ENCODE measurements at regions not wholly inside any gene's neighbourhood (a gene's known extent, or its start where the extent isn't known, plus 50 kb on each side); places are given as distances from the start of the nearest gene placed in this dataset.

GRCh38 chr10:124180044-124180745, 86.8 kb upstream of the CHST15 start:
- Histone ChIP-seq H3K4me3 (no peak overlapping the region), H3K9me3 (no peaks in the 10 kb centered on the region), H3K27ac (no peak overlapping the region), H3K4me1 (no peaks in the 10 kb centered on the region), H3K36me3 (no peaks in the 10 kb centered on the region), H3K9ac (ENCODE audit: low read depth in 2 of 2, low read length in 2 of 2) (no peak overlapping the region), H3K27me3 (no peaks in the 10 kb centered on the region)
- DNase-seq: no peak
- intact Hi-C loops (cut with DNase I): no loop called here
- TF ChIP-seq, protein P1, sequence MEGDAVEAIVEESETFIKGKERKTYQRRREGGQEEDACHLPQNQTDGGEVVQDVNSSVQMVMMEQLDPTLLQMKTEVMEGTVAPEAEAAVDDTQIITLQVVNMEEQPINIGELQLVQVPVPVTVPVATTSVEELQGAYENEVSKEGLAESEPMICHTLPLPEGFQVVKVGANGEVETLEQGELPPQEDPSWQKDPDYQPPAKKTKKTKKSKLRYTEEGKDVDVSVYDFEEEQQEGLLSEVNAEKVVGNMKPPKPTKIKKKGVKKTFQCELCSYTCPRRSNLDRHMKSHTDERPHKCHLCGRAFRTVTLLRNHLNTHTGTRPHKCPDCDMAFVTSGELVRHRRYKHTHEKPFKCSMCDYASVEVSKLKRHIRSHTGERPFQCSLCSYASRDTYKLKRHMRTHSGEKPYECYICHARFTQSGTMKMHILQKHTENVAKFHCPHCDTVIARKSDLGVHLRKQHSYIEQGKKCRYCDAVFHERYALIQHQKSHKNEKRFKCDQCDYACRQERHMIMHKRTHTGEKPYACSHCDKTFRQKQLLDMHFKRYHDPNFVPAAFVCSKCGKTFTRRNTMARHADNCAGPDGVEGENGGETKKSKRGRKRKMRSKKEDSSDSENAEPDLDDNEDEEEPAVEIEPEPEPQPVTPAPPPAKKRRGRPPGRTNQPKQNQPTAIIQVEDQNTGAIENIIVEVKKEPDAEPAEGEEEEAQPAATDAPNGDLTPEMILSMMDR (IDR thresholded peaks at IDR 0.05): no peak

GRCh38 chr10:124179308-124180043, 86.1 kb upstream of the CHST15 start:
- Histone ChIP-seq H3K4me1 (no peaks in the 10 kb centered on the region), H3K27me3 (no peaks in the 10 kb centered on the region), H3K4me3 (no peak overlapping the region), H3K36me3 (no peaks in the 10 kb centered on the region), H3K9ac (ENCODE audit: low read depth in 2 of 2, low read length in 2 of 2) (no peak overlapping the region), H3K9me3 (no peaks in the 10 kb centered on the region), H3K27ac (no peak overlapping the region)
- TF ChIP-seq, protein P1 (IDR thresholded peaks at IDR 0.05): no peak
- no peak for DNase-seq
- intact Hi-C loops (cut with DNase I): no loop called here

DNA sequence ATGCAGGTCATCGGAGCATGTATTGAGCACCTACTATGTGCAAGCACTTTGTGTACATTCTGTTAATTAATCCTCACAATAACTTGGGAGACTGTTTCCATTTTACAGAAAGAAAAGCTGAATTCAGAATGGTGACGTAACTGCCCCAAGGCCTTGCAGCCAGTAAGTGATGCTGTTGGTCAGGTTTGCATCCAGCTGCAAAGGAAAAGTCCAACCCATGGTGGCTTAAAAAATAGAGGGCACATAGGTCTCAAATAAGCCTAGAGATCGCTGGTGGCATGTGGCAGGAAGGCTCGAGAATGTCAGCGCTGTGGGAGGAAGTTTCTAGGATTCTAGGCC, 83.8 kb upstream of the CHST15 start:
- no peak for DNase-seq
- H3K36me3 ChIP-seq: no peaks in the 10 kb centered on the region
- no peak overlapping the region for H3K4me3 ChIP-seq
- no peak overlapping the region for H3K27ac ChIP-seq
- H3K4me1 ChIP-seq: no peaks in the 10 kb centered on the region
- no peaks in the 10 kb centered on the region for H3K27me3 ChIP-seq
- TF ChIP-seq, protein P1 (IDR thresholded peaks at IDR 0.05): no peak
- intact Hi-C loops (cut with DNase I): no loop called here
- no peaks in the 10 kb centered on the region for H3K9me3 ChIP-seq
- H3K9ac ChIP-seq (ENCODE audit: low read depth in 2 of 2, low read length in 2 of 2): no peak overlapping the region

- DNase-seq: no peak
- TF ChIP-seq, protein P1 (IDR thresholded peaks at IDR 0.05): no peak
- H3K4me3 ChIP-seq: no peak overlapping the region
Measured at GRCh38 chr10:124176349-124177179, 83.2 kb upstream of the CHST15 start.

DNA sequence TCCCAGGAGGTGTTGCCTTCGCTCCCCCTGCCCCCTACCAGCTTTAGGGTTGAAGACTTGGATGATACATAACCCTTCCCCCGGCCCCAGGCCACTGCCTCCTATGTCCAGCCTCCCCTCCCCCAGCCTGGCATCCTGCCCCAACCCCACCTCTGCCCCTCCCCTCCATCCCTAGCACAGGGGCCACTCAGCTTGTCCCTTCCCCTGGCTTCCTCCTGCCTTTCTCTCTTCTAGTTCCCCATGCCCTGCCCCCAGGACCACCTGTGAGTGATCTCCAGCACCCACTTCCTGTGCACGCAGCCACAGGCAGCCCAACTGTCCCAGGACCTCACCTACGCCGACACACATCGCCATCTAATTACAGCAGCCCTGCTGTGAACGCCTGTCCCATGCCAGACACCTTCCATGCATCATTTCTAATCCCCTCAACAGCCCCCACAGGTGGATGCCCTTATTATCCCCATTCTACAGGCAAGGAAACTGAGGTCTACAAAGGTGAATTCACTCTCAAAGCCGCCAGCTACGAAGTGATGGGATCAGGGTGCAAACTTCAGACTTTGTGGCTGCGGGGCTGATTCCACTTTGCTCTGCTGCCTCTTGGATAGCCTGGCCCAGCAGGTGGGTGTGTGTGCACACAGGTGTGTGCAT, 82.4 kb upstream of the CHST15 start:
- intact Hi-C loops (cut with DNase I): no loop called here
- no peaks in the 10 kb centered on the region for H3K27me3 ChIP-seq
- DNase-seq: no peak
- H3K9ac ChIP-seq (ENCODE audit: low read depth in 2 of 2, low read length in 2 of 2): no peak overlapping the region
- no peaks in the 10 kb centered on the region for H3K4me1 ChIP-seq
- no peaks in the 10 kb centered on the region for H3K36me3 ChIP-seq
- H3K9me3 ChIP-seq: no peaks in the 10 kb centered on the region
- TF ChIP-seq, protein P1 (IDR thresholded peaks at IDR 0.05): no peak
- H3K4me3 ChIP-seq: no peak overlapping the region
- H3K27ac ChIP-seq: no peak overlapping the region

More at GRCh38 chr10:124176349-124177179, 83.2 kb upstream of the CHST15 start:
- H3K27ac ChIP-seq: no peak overlapping the region
- no peaks in the 10 kb centered on the region for H3K9me3 ChIP-seq
- no peak overlapping the region for H3K9ac ChIP-seq (ENCODE audit: low read depth in 2 of 2, low read length in 2 of 2)
- no peaks in the 10 kb centered on the region for H3K27me3 ChIP-seq
- intact Hi-C loops (cut with DNase I): no loop called here
- no peaks in the 10 kb centered on the region for H3K4me1 ChIP-seq
- H3K36me3 ChIP-seq: no peaks in the 10 kb centered on the region

Measured in colonic mucosa (tissue), 4 donors.